Tibial nerve (tissue), 4 donors: ENCODE measurements at regions not wholly inside any gene's neighbourhood (a gene's known extent, or its start where the extent isn't known, plus 50 kb on each side); places are given as distances from the start of the nearest gene placed in this dataset.
"Not testable (repeated sequence)": the region's sequence is repeated elsewhere in the genome, so short reads cannot be mapped to it uniquely, and the experiment has no call there.

ENCODE experiments used
- DNase-seq, 2 donors: peaks; one replicate each; pipeline ENCODE4 v3.0.0-alpha.2; 2019; ENCODE audit warnings: low spot score in 2 of 2
- H3K27ac ChIP-seq, 4 donors: fragments of 200-600 bp; sonication (generic) in 3 of 4; one replicate each; pipeline ENCODE4 v1.5.1; 2017 to 2019; ENCODE audit warnings: mild to moderate bottlenecking in 1 of 4
- H3K27me3 ChIP-seq, 2 donors: fragments of 200-600 bp; sonication (generic) in 1 of 2; one replicate each; pipeline versions ENCODE4 v1.5.1 to v1.6.0; 2017 to 2019
- H3K36me3 ChIP-seq, 3 donors: fragments of 200-600 bp; sonication (generic); one replicate each; pipeline ENCODE4 v1.5.1; 2018 to 2019
- H3K4me1 ChIP-seq, 4 donors: fragments of 200-600 bp; sonication (generic) in 3 of 4; one replicate each; pipeline ENCODE4 v1.5.1; 2017 to 2019
- H3K4me3 ChIP-seq, 4 donors: fragments of 200-600 bp; sonication (generic) in 3 of 4; one replicate each; pipeline ENCODE4 v1.5.1; 2017 to 2019; ENCODE audit warnings: mild to moderate bottlenecking in 1 of 4, moderate library complexity in 1 of 4
- H3K9me3 ChIP-seq, 4 donors: fragments of 200-600 bp; sonication (generic) in 3 of 4; one replicate each; pipeline ENCODE4 v1.5.1; 2017 to 2019
- EP300 ChIP-seq, 2 donors: sonication (generic); formaldehyde crosslinking; IDR thresholded peaks; one replicate each; pipeline ENCODE4 v1.6.1; 2017; ENCODE audit warnings: antibody characterized with exemption in 2 of 2, mild to moderate bottlenecking in 1 of 2
- POLR2A ChIP-seq, 2 donors: fragments of 450-650 bp; IDR thresholded peaks; one replicate each; pipeline ENCODE4 v1.6.1; 2017; ENCODE audit warnings: antibody characterized with exemption in 2 of 2, mild to moderate bottlenecking in 2 of 2, moderate library complexity in 2 of 2
- WGBS, 2 donors: methylation state at CpG; one replicate each; pipeline ENCODE4 v1.1.5; 2018; 5-methylcytosine and 5-hydroxymethylcytosine counted together
- TF ChIP-seq, protein P1 (sequence below), 5 experiments: fragments of 200-600 bp in 3 of 5; fragments of 450-650 bp in 2 of 5; sonication (generic) in 3 of 5; IDR thresholded peaks; one replicate each; pipeline ENCODE4 v1.5.1; 2016 to 2019; ENCODE audit warnings: antibody characterized with exemption in 5 of 5, mild to moderate bottlenecking in 3 of 5, moderate library complexity in 2 of 5

GRCh38 chr21:19490481-19490880 is 1086.9 kb upstream of the TMPRSS15 start:
- WGBS, 2 donors = 9 to 16% methylated on average over 2 of the region's 2 CpGs
- H3K4me1 ChIP-seq = no peaks in the 10 kb centered on the region
- TF ChIP-seq EP300 (IDR thresholded peaks at IDR 0.05) (no peak), POLR2A (IDR thresholded peaks at IDR 0.05) (no peak)
- TF ChIP-seq, protein P1, sequence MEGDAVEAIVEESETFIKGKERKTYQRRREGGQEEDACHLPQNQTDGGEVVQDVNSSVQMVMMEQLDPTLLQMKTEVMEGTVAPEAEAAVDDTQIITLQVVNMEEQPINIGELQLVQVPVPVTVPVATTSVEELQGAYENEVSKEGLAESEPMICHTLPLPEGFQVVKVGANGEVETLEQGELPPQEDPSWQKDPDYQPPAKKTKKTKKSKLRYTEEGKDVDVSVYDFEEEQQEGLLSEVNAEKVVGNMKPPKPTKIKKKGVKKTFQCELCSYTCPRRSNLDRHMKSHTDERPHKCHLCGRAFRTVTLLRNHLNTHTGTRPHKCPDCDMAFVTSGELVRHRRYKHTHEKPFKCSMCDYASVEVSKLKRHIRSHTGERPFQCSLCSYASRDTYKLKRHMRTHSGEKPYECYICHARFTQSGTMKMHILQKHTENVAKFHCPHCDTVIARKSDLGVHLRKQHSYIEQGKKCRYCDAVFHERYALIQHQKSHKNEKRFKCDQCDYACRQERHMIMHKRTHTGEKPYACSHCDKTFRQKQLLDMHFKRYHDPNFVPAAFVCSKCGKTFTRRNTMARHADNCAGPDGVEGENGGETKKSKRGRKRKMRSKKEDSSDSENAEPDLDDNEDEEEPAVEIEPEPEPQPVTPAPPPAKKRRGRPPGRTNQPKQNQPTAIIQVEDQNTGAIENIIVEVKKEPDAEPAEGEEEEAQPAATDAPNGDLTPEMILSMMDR (IDR thresholded peaks at IDR 0.05) = no peak
- DNase-seq = no peak
- no peak overlapping the region for H3K4me3 ChIP-seq
- H3K9me3 ChIP-seq = peaks cover 0 to 7% (median 0%) of the 10 kb centered on the region in 4 donors
- no peak overlapping the region for H3K27ac ChIP-seq
- H3K36me3 ChIP-seq = no peaks in the 10 kb centered on the region
- H3K27me3 ChIP-seq = no peaks in the 10 kb centered on the region

- not testable (repeated sequence) for DNase-seq, H3K27me3 ChIP-seq
- WGBS, 2 donors = 95 to 97% methylated on average over 30 to 52 of the region's 52 CpGs
Measured at GRCh38 chr21:19493437-19494241, 1090.1 kb upstream of the TMPRSS15 start.

DNA sequence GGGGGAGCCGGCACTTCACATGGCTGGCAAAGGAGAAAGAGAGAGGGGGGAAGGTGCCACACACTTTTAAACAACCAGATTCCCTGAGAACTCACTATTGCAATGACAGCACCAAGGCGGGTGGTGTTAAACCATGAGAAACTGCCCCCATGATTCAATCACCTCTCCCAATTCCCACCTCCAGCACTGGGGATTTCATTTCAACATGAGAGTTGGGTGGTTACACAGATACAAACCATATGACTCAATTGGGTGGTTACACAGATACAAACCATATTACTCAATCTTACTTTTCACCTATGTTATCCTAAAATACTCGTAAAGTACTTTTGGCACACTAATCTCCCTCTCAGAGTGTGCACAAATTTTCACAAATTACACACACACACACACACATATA is 1097.5 kb upstream of the TMPRSS15 start:
- no peaks in the 10 kb centered on the region for H3K27me3 ChIP-seq
- TF ChIP-seq, protein P1 (IDR thresholded peaks at IDR 0.05) = no peak
- TF ChIP-seq EP300 (IDR thresholded peaks at IDR 0.05) = no peak
- TF ChIP-seq POLR2A (IDR thresholded peaks at IDR 0.05) = no peak
- no peak for DNase-seq
- no peaks in the 10 kb centered on the region for H3K36me3 ChIP-seq
- no peak overlapping the region for H3K4me3 ChIP-seq
- H3K4me1 ChIP-seq = no peaks in the 10 kb centered on the region
- H3K27ac ChIP-seq = no peak overlapping the region
- 88 to 95% methylated on average over 3 of the region's 3 CpGs for WGBS, 2 donors
- peaks cover 0 to 6% (median 0%) of the 10 kb centered on the region in 4 donors for H3K9me3 ChIP-seq

More at GRCh38 chr21:19493437-19494241, 1090.1 kb upstream of the TMPRSS15 start:
- not testable (repeated sequence) for H3K4me1 ChIP-seq, H3K36me3 ChIP-seq, H3K9me3 ChIP-seq, H3K27ac ChIP-seq, H3K4me3 ChIP-seq

DNA sequence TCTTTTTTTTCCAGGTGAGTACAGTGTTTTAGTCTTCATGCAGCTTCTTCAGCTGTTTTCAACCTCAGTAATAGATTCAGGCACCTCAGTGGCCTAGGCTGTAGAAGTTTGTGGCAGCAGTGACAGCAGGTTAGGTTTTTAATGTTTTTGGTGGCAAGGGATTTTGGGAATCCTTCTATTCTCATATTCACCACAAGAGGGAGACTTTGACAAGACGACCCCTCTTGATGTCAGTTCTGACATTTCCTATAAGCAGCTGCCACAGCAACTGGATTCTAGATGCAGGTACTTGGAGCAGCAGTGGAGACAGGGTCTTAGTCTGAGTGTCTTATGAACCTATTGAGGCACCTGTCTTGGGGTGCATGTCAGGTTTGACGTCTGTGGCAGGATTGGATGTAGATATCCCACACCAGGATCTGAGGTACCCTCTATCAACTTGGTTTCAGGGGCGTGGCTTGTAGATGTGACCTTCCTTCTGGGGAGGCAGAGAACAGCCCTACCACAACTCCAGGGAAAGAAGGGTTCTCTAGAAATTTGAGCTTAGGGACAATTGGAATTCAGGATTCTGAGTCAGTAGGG is 1104.2 kb upstream of the TMPRSS15 start:
- Histone ChIP-seq H3K4me1 (no peaks in the 10 kb centered on the region), H3K27me3 (no peaks in the 10 kb centered on the region), H3K27ac (no peak overlapping the region), H3K36me3 (no peaks in the 10 kb centered on the region), H3K4me3 (no peak overlapping the region), H3K9me3 (peaks cover 0 to 14% (median 6%) of the 10 kb centered on the region in 4 donors)
- 69 to 78% methylated on average over 3 of the region's 3 CpGs for WGBS, 2 donors
- DNase-seq = no peak
- TF ChIP-seq, protein P1 (IDR thresholded peaks at IDR 0.05) = no peak

DNA sequence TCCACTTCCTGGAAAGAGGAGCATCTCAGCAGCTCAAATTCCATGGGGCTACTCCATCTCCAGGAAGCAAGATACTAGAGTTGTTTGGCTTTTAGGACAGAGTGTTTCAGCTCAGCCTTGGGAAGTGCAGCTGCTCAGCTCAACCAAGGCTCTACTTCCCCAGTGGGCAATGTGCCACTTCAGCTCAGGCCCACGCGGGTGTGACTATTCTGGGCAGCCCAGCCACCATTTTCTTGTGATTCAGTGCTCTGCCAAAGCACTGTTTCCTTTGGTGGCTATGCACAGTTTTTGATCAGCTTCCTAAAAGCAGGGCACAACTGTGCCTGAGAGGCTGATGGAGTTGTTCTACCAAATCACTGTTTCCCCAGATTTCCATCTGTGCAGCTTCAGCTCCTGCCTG is 1104.9 kb upstream of the TMPRSS15 start:
- Histone ChIP-seq H3K27me3 (no peaks in the 10 kb centered on the region), H3K9me3 (peaks cover 0 to 14% (median 5%) of the 10 kb centered on the region in 4 donors), H3K4me3 (no peak overlapping the region), H3K36me3 (no peaks in the 10 kb centered on the region), H3K27ac (no peak overlapping the region), H3K4me1 (no peaks in the 10 kb centered on the region)
- 85 to 100% methylated on average over 2 of the region's 2 CpGs for WGBS, 2 donors
- no peak for DNase-seq
- TF ChIP-seq, protein P1 (IDR thresholded peaks at IDR 0.05) = no peak
- TF ChIP-seq POLR2A (IDR thresholded peaks at IDR 0.05) = no peak
- no peak for TF ChIP-seq EP300 (IDR thresholded peaks at IDR 0.05)
